Ovary (tissue), 7 donors: ENCODE measurements at regions not wholly inside any gene's neighbourhood (a gene's known extent, or its start where the extent isn't known, plus 50 kb on each side); places are given as distances from the start of the nearest gene placed in this dataset.

Source experiments
- DNase-seq, 5 donors: peaks; one replicate each; pipeline ENCODE4 v3.0.0-alpha.2; 2019 to 2020
- H3K27ac ChIP-seq, 2 donors: fragments of 200-600 bp; one replicate each; pipeline versions ENCODE4 v1.5.1 to v1.8.0; 2019 to 2022
- H3K27me3 ChIP-seq: fragments of 200-600 bp; one replicate; pipeline ENCODE4 v1.8.0; 2022
- H3K36me3 ChIP-seq: fragments of 200-600 bp; sonication (generic); one replicate; pipeline ENCODE4 v1.5.1; 2019
- H3K4me1 ChIP-seq: one replicate; pipeline ENCODE4 v1.8.1; 2013; ENCODE audit warnings: mild to moderate bottlenecking, moderate library complexity; ENCODE audit not compliant: insufficient read depth
- H3K4me3 ChIP-seq: fragments of 200-600 bp; sonication (generic); one replicate; pipeline ENCODE4 v1.5.1; 2017
- H3K9me3 ChIP-seq, 2 donors: fragments of 200-600 bp in 1 of 2; sonication (generic) in 1 of 2; one replicate each; pipeline versions ENCODE4 v1.5.1 to v1.8.1; 2013 to 2019; ENCODE audit warnings: mild to moderate bottlenecking in 1 of 2, moderate library complexity in 1 of 2
- CTCF ChIP-seq, 3 donors: fragments of 450-650 bp in 2 of 3; fragments of 200-600 bp in 1 of 3; IDR thresholded peaks; one replicate each; pipeline versions ENCODE4 v1.5.1 to v1.8.0; 2016 to 2022; ENCODE audit warnings: antibody characterized with exemption in 3 of 3, mild to moderate bottlenecking in 1 of 3
- EP300 ChIP-seq: sonication (generic); formaldehyde crosslinking; IDR thresholded peaks from one replicate; pipeline ENCODE4 v1.6.1; 2017; ENCODE audit warnings: antibody characterized with exemption
- POLR2A ChIP-seq: fragments of 450-650 bp; IDR thresholded peaks from one replicate; pipeline ENCODE4 v1.6.1; 2017; ENCODE audit warnings: antibody characterized with exemption, mild to moderate bottlenecking, moderate library complexity
- WGBS, 3 donors: extraction: QIAGEN DNeasy Blood & Tissue Kit in 1 of 3; methylation state at CpG; one replicate each; pipeline versions ENCODE4 v1.1.5 to v1.1.7; 2013 to 2017; 5-methylcytosine and 5-hydroxymethylcytosine counted together
- intact Hi-C, 4 donors: fragments of 100-400 bp; cut with DNase I; formaldehyde crosslinking; loops; one replicate each; pipeline versions ENCODE4 v1.11.0 to v1.15.1; 2022 to 2023
- donor health status: DM: no; HTN: no; CAD: no; lungs with moderate emphysema.
- donor health status: DM: no; HTN: no; CAD: no.
- donor health status: Bipolar disorder and iron deficiency.
- donor health status: DM: no; HTN: no; CAD: no.
- donor health status: DM: yes; HTN: yes; CAD: no.

DNA sequence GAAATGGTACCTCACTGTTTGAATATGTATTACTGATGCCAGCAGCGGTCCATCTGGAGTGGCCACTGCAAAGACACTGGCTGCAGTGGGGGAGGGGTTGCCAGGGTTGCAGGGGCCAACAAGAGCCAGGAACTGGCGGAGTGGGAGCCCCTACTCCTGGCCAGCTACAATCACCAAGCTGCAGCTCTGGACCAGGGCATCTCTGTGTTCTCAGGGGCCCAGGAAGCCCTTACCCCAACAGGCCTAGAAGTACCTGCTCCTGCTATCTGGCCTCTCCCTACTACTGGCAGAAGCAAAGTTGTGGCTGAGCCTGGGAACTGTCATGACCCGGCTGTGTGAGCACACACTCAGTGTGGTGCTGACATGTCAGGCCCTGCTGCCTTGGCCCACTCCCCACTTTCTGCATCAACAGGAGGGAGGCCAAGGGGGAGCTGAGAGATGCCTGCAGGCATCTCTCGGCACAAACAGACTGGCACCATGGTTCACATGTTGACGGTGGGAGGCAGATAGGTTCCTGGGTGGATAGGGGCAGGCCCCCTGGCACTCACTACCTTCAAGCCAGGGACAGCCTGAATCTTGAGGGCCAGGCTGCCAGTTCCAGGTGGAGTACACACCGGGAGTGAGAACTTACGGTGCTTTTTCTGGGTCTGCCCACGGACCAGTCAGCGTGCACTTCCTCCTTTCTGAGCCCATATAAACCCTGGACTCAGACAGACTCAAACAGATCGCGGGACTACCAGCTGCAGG, 1188.0 kb downstream of the GRIK2 start:
- Histone ChIP-seq H3K4me3 (no peak overlapping the region), H3K4me1 (no peaks in the 10 kb centered on the region), H3K27ac (no peak overlapping the region), H3K27me3 (no peaks in the 10 kb centered on the region), H3K36me3 (no peaks in the 10 kb centered on the region), H3K9me3 (no peaks in the 10 kb centered on the region)
- intact Hi-C loops, result no loop called here
- TF ChIP-seq EP300, result no peak
- TF ChIP-seq POLR2A, result no peak
- TF ChIP-seq CTCF (IDR thresholded peaks at IDR 0.05), result no peak
- DNase-seq, result no peak
- WGBS, 3 donors, result 90 to 95% (median 92%) methylated on average over 10 to 11 of the region's 11 CpGs

DNA sequence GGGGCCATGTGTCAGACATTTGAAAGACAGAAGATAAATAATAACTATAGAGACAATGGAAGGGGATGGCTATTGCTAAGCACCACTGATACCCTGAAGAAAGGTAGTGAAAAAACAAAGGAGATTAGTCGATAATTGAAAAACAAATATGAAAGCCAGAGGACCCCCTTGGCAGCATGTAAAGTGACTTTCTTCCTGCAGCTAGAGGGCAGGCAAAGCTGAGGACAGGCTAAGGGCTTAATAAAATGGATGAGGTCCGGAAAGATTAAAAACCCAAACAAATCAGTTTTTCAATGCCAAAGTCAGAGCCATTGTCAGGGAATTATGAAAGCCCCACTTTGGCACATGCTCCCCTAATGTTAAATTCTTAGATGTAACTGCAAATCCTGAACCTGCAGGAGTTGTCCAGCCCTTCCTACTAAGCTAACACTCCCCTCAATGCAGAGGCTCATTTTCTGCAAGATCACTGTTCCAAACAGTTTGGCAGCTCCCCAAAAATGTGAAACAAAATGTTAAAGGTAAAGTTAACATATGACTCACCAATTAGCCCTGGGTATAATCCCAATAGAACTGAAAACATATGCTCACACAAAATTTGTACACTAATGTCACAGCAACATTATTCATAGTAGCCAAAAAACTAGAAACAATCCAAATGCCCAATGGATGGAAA, 1177.9 kb downstream of the GRIK2 start:
- TF ChIP-seq POLR2A, result no peak
- no peak for TF ChIP-seq EP300
- TF ChIP-seq CTCF (IDR thresholded peaks at IDR 0.05), result no peak
- intact Hi-C loops, result no loop called here
- WGBS, 3 donors, result 78 to 84% (median 80%) methylated on average over 2 of the region's 2 CpGs
- H3K9me3 ChIP-seq, result no peaks in the 10 kb centered on the region
- H3K27ac ChIP-seq, result no peak overlapping the region
- no peak overlapping the region for H3K4me3 ChIP-seq
- no peaks in the 10 kb centered on the region for H3K4me1 ChIP-seq
- no peaks in the 10 kb centered on the region for H3K36me3 ChIP-seq
- no peak for DNase-seq
- no peaks in the 10 kb centered on the region for H3K27me3 ChIP-seq

- no peak for TF ChIP-seq POLR2A
- no peak for TF ChIP-seq CTCF (IDR thresholded peaks at IDR 0.05)
- no peak for TF ChIP-seq EP300
These were observed 1169.2 kb downstream of the GRIK2 start for GRCh38 chr6:102562713-102563112.

GRCh38 chr6:102553214-102553613, 1159.7 kb downstream of the GRIK2 start:
- no peak for DNase-seq
- no peaks in the 10 kb centered on the region for H3K36me3 ChIP-seq
- H3K27ac ChIP-seq, result no peak overlapping the region
- H3K4me1 ChIP-seq, result no peaks in the 10 kb centered on the region
- no peak overlapping the region for H3K4me3 ChIP-seq
- intact Hi-C loops, result no loop called here
- no peak for TF ChIP-seq EP300
- no peak for TF ChIP-seq CTCF (IDR thresholded peaks at IDR 0.05)
- no peak for TF ChIP-seq POLR2A
- no peaks in the 10 kb centered on the region for H3K27me3 ChIP-seq
- no peaks in the 10 kb centered on the region for H3K9me3 ChIP-seq

More at GRCh38 chr6:102562713-102563112, 1169.2 kb downstream of the GRIK2 start:
- no peaks in the 10 kb centered on the region for H3K36me3 ChIP-seq
- intact Hi-C loops, result no loop called here
- H3K4me3 ChIP-seq, result no peak overlapping the region
- H3K27me3 ChIP-seq, result no peaks in the 10 kb centered on the region
- no peaks in the 10 kb centered on the region for H3K9me3 ChIP-seq
- H3K4me1 ChIP-seq, result no peaks in the 10 kb centered on the region
- no peak overlapping the region for H3K27ac ChIP-seq
- WGBS, 3 donors, result 9 to 26% (median 13%) methylated on average over 1 of the region's 1 CpG
- DNase-seq, result no peak
